ENCODE measurements at regions not wholly inside any gene's neighbourhood (a gene's known extent, or its start where the extent isn't known, plus 50 kb on each side); places are given as distances from the start of the nearest gene placed in this dataset.

- no peak for DNase-seq (ENCODE audit: extremely low read depth, low read depth)
- TF ChIP-seq CTCF (IDR thresholded peaks at IDR 0.05; ENCODE audit: low read depth, low read length): no peak
Observed at GRCh38 chr14:76933515-76933914, 95.0 kb downstream of the IRF2BPL start.

- TF ChIP-seq CTCF (IDR thresholded peaks at IDR 0.05; ENCODE audit: low read depth, low read length): no peak
Observed at GRCh38 chr14:76931631-76932402, 96.7 kb downstream of the IRF2BPL start.

GRCh38 chr14:76930549-76930948, 98.0 kb downstream of the IRF2BPL start:
- DNase-seq (ENCODE audit: extremely low read depth, low read depth): no peak
- no peak for TF ChIP-seq CTCF (IDR thresholded peaks at IDR 0.05; ENCODE audit: low read depth, low read length)

More at GRCh38 chr14:76931631-76932402, 96.7 kb downstream of the IRF2BPL start:
- DNase-seq (ENCODE audit: extremely low read depth, low read depth): no peak

GRCh38 chr14:76929927-76930326, 98.6 kb downstream of the IRF2BPL start:
- no peak for TF ChIP-seq CTCF (IDR thresholded peaks at IDR 0.05; ENCODE audit: low read depth, low read length)
- no peak for DNase-seq (ENCODE audit: extremely low read depth, low read depth)

GRCh38 chr14:76927971-76928700, 100.4 kb downstream of the IRF2BPL start:
- no peak for DNase-seq (ENCODE audit: extremely low read depth, low read depth)
- TF ChIP-seq CTCF (IDR thresholded peaks at IDR 0.05; ENCODE audit: low read depth, low read length): no peak

- no peak for TF ChIP-seq CTCF (IDR thresholded peaks at IDR 0.05; ENCODE audit: low read depth, low read length)
- no peak for DNase-seq (ENCODE audit: extremely low read depth, low read depth)
Observed at GRCh38 chr14:76926521-76927251, 100.5 kb downstream of the LRRC74A start.

- DNase-seq (ENCODE audit: extremely low read depth, low read depth): no peak
- no peak for TF ChIP-seq CTCF (IDR thresholded peaks at IDR 0.05; ENCODE audit: low read depth, low read length)
Observed at GRCh38 chr14:76925097-76925441, 98.9 kb downstream of the LRRC74A start.
